DND-41 (cell line): ENCODE measurements at regions not wholly inside any gene's neighbourhood (a gene's known extent, or its start where the extent isn't known, plus 50 kb on each side); places are given as distances from the start of the nearest gene placed in this dataset.

ENCODE experiments used
- ATAC-seq: fragments of 200-7000 bp; cut with Tn5 transposase; 3 replicates; pipeline ENCODE4 v1.9.1; 2021; ENCODE audit warnings: low read depth; ENCODE audit not compliant: insufficient read depth
- DNase-seq: peaks from one replicate; pipeline ENCODE4 v3.0.0-alpha.2; 2020
- H2AFZ ChIP-seq: 2 replicates; pipeline ENCODE4 v1.6.0; 2012; ENCODE audit warnings: low read depth, low read length
- H3K27ac ChIP-seq: 2 replicates; pipeline ENCODE4 v1.5.1; 2012; ENCODE audit warnings: low read length, inconsistent platforms
- H3K27me3 ChIP-seq: fragments of 200-600 bp; sonication (generic); 2 replicates; pipeline ENCODE4 v1.6.0; 2012; ENCODE audit warnings: low read length, mild to moderate bottlenecking, inconsistent platforms; ENCODE audit not compliant: insufficient read depth, poor library complexity
- H3K36me3 ChIP-seq: 2 replicates; pipeline ENCODE4 v1.5.1; 2012; ENCODE audit warnings: low read length, inconsistent platforms; ENCODE audit not compliant: insufficient read depth
- H3K4me1 ChIP-seq: 2 replicates; pipeline ENCODE4 v1.5.1; 2012; ENCODE audit warnings: mild to moderate bottlenecking, low read length; ENCODE audit not compliant: insufficient read depth
- H3K4me2 ChIP-seq: 2 replicates; pipeline ENCODE4 v1.6.0; 2012; ENCODE audit warnings: mild to moderate bottlenecking, moderate library complexity, low read length, inconsistent platforms; ENCODE audit not compliant: insufficient read depth
- H3K4me3 ChIP-seq, 2 experiments: fragments of 200-600 bp in 1 of 2; shearing (Covaris generic) in 1 of 2; 2 replicates each; pipeline ENCODE4 v1.5.1; 2012 to 2016; ENCODE audit warnings: inconsistent platforms in 2 of 2, low read length in 2 of 2, mild to moderate bottlenecking in 2 of 2, low read depth in 1 of 2, moderate library complexity in 1 of 2
- H3K79me2 ChIP-seq: 2 replicates; pipeline ENCODE4 v1.6.0; 2012; ENCODE audit warnings: low read length, inconsistent platforms; ENCODE audit not compliant: insufficient read depth
- H3K9ac ChIP-seq: 2 replicates; pipeline ENCODE4 v1.6.0; 2012; ENCODE audit warnings: low read depth, mild to moderate bottlenecking, inconsistent platforms, low read length, moderate library complexity
- H3K9me3 ChIP-seq: 2 replicates; pipeline ENCODE4 v1.5.1; 2012; ENCODE audit warnings: low read length, moderate library complexity, mild to moderate bottlenecking, inconsistent platforms; ENCODE audit not compliant: insufficient read depth, severe bottlenecking
- H4K20me1 ChIP-seq: 2 replicates; pipeline ENCODE4 v1.6.0; 2012; ENCODE audit warnings: low read length; ENCODE audit not compliant: insufficient read depth
- CTCF ChIP-seq: IDR thresholded peaks from 2 replicates; pipeline ENCODE4 v1.5.1; 2012; ENCODE audit warnings: borderline replicate concordance, low read length, moderate library complexity, mild to moderate bottlenecking; ENCODE audit not compliant: poor library complexity, severe bottlenecking; ENCODE audit errors: extremely low read depth
- EZH2 ChIP-seq: IDR thresholded peaks from 3 replicates; pipeline ENCODE4 v1.6.1; 2012; ENCODE audit warnings: borderline replicate concordance, low read depth, mild to moderate bottlenecking, moderate library complexity, low read length, inconsistent platforms; ENCODE audit not compliant: severe bottlenecking

- Histone ChIP-seq H3K4me2 (no peak overlapping the region), H3K36me3 (no peaks in the 10 kb centered on the region), H3K27ac (no peak overlapping the region), H3K9me3 (no peaks in the 10 kb centered on the region), H2AFZ (no peak overlapping the region), H4K20me1 (no peaks in the 10 kb centered on the region), H3K9ac (no peak overlapping the region), H3K27me3 (no peaks in the 10 kb centered on the region), H3K4me3 (no peak overlapping the region), H3K79me2 (no peaks in the 10 kb centered on the region), H3K4me1 (no peaks in the 10 kb centered on the region)
- no peak for TF ChIP-seq CTCF
- no peak for TF ChIP-seq EZH2
- no peak for ATAC-seq
- DNase-seq, result no peak
These were observed 292.7 kb upstream of the G2E3 start for GRCh38 chr14:30266290-30266689.

DNA sequence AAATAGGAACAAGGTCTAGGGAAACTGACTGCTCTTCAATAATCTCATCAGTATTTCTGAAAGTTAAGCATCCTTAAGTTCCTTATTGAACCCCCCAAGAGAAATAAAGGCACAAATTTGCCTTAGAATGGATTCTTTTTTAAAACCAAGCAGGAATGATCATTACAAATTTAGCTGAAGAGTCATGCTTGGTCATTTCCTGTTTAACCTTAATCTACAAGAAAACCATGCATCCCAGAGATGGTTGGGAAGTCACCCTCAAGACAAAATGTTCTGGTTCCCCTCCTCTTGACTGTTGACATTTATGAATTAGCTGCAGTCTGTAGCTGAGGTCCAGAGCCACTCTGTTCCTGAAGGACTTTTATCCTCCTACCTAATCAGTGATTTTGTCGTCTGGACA lies 291.8 kb upstream of the G2E3 start:
- H3K36me3 ChIP-seq, result no peaks in the 10 kb centered on the region
- no peak overlapping the region for H3K27ac ChIP-seq
- H3K27me3 ChIP-seq, result no peaks in the 10 kb centered on the region
- no peak overlapping the region for H3K4me2 ChIP-seq
- H3K9me3 ChIP-seq, result no peaks in the 10 kb centered on the region
- no peaks in the 10 kb centered on the region for H3K4me1 ChIP-seq
- H2AFZ ChIP-seq, result no peak overlapping the region
- no peak for TF ChIP-seq CTCF
- TF ChIP-seq EZH2, result no peak
- no peak overlapping the region for H3K4me3 ChIP-seq
- H3K79me2 ChIP-seq, result no peaks in the 10 kb centered on the region
- DNase-seq (no peak), ATAC-seq (no peak)
- no peak overlapping the region for H3K9ac ChIP-seq
- no peaks in the 10 kb centered on the region for H4K20me1 ChIP-seq

- H4K20me1 ChIP-seq, result no peaks in the 10 kb centered on the region
- DNase-seq (peak; percentile 56), ATAC-seq (peak; percentile 90)
- no peak overlapping the region for H3K4me3 ChIP-seq
- no peak overlapping the region for H3K4me2 ChIP-seq
- no peak overlapping the region for H3K9ac ChIP-seq
- no peaks in the 10 kb centered on the region for H3K79me2 ChIP-seq
- H3K27ac ChIP-seq, result no peak overlapping the region
- no peaks in the 10 kb centered on the region for H3K4me1 ChIP-seq
- H3K27me3 ChIP-seq, result no peaks in the 10 kb centered on the region
- H3K36me3 ChIP-seq, result no peaks in the 10 kb centered on the region
- no peaks in the 10 kb centered on the region for H3K9me3 ChIP-seq
- no peak overlapping the region for H2AFZ ChIP-seq
- TF ChIP-seq CTCF (peak; percentile 80), EZH2 (no peak)
These were observed 288.5 kb upstream of the G2E3 start for GRCh38 chr14:30270200-30271161.
